ENCODE measurements at regions not wholly inside any gene's neighbourhood (a gene's known extent, or its start where the extent isn't known, plus 50 kb on each side); places are given as distances from the start of the nearest gene placed in this dataset.

- Histone ChIP-seq H3K9me3 (replicated peaks; ENCODE audit: control insufficient read depth, insufficient read depth, low read length) (no peaks in the 10 kb centered on the region), H3K27me3 (ENCODE audit: control insufficient read depth in 2 of 2, insufficient read depth in 2 of 2, low read length in 2 of 2) (no peaks in the 10 kb centered on the region), H3K4me1 (ENCODE audit: control insufficient read depth, extremely low read depth, insufficient read depth, low read length) (no peaks in the 10 kb centered on the region), H2AFZ (ENCODE audit: low read depth, low read length) (no peak overlapping the region), H3K4me3 (replicated peaks in 1 of 3; ENCODE audit: insufficient read depth in 1 of 3, low read depth in 1 of 3, low read length in 3 of 3) (no peak overlapping the region), H3K36me3 (ENCODE audit: control insufficient read depth in 2 of 2, extremely low read depth in 1 of 2, insufficient read depth in 2 of 2, low read length in 2 of 2) (no peaks in the 10 kb centered on the region), H3K9me1 (replicated peaks; ENCODE audit: control insufficient read depth, extremely low read depth, insufficient read depth, low read length) (no peaks in the 10 kb centered on the region), H3K9ac (replicated peaks; ENCODE audit: extremely low read depth, insufficient read depth, low read length) (no peak overlapping the region), H3K27ac (ENCODE audit: insufficient read depth, low read depth, low read length) (no peak overlapping the region), H3K4me2 (ENCODE audit: insufficient read depth, low read length) (no peak overlapping the region), H3K79me2 (ENCODE audit: control insufficient read depth, insufficient read depth, low read length) (no peaks in the 10 kb centered on the region), H4K20me1 (replicated peaks; ENCODE audit: control insufficient read depth, extremely low read depth, insufficient read depth, low read length) (no peaks in the 10 kb centered on the region)
- dilution Hi-C loops (cut with MboI; ENCODE audit: extremely low pct_ligation_motif_present, low sequenced_read_pairs), result no loop called here
- TF ChIP-seq MYC (IDR thresholded peaks at IDR 0.05; ENCODE audit: low read depth, low read length) (no peak), EZH2 (IDR thresholded peaks at IDR 0.05; ENCODE audit: borderline replicate concordance, low read depth, low read length, severe bottlenecking) (no peak), FOS (IDR thresholded peaks at IDR 0.05; ENCODE audit: borderline replicate concordance, insufficient read depth, low read length) (no peak), JUN (IDR thresholded peaks at IDR 0.05; ENCODE audit: borderline replicate concordance, insufficient read depth, insufficient read length, low read depth) (no peak), GATA2 (IDR thresholded peaks at IDR 0.05; ENCODE audit: insufficient read depth, insufficient read length, low read depth, low read length) (no peak), POLR2AphosphoS5 (IDR thresholded peaks at IDR 0.05; ENCODE audit: insufficient read depth, low read depth, low read length) (no peak), CTCF (IDR thresholded peaks at IDR 0.05; ENCODE audit: extremely low read depth in 1 of 2, insufficient read depth in 1 of 2, low read depth in 1 of 2, low read length in 2 of 2) (no peak), MAX (IDR thresholded peaks at IDR 0.05; ENCODE audit: insufficient read depth, insufficient read length) (no peak)
- CTCF ChIA-PET, result no interaction called here
- intact Hi-C loops (cut with micrococcal nuclease), result no loop called here
- FAIRE-seq, result no peak
- DNase-seq (ENCODE audit: low read depth, low spot score), result no peak
- POLR2A ChIA-PET, result no interaction called here
- BruUV-seq (replicated peaks), result no TSS peak
Measured at GRCh38 chr5:92769978-92770377, 811.0 kb downstream of the NR2F1-AS1 start.

All from endothelial cell of umbilical vein (primary cell).